H1 (cell line): ENCODE measurements at regions not wholly inside any gene's neighbourhood (a gene's known extent, or its start where the extent isn't known, plus 50 kb on each side); places are given as distances from the start of the nearest gene placed in this dataset.

ENCODE experiments used
- CEBPB ChIP-seq: IDR thresholded peaks from 2 replicates; pipeline ENCODE4 v1.6.1; 2012; ENCODE audit warnings: low read depth, low read length
- EP300 ChIP-seq, 2 experiments: IDR thresholded peaks; 1 replicate in 1 of 2; 2 replicates in 1 of 2; pipeline ENCODE4 v1.6.1; 2011 to 2012; ENCODE audit warnings: low read depth in 2 of 2, low read length in 2 of 2, mild to moderate bottlenecking in 2 of 2, borderline replicate concordance in 1 of 2, inconsistent platforms in 1 of 2, moderate library complexity in 1 of 2
- HDAC6 ChIP-seq: IDR thresholded peaks from one replicate; pipeline ENCODE4 v1.7.1; 2012; ENCODE audit warnings: low read depth, mild to moderate bottlenecking, inconsistent platforms, low read length, moderate library complexity
- NANOG ChIP-seq: IDR thresholded peaks from 2 replicates; pipeline ENCODE4 v1.6.1; 2011; ENCODE audit warnings: low read length, low read depth, mild to moderate bottlenecking, inconsistent platforms; ENCODE audit not compliant: insufficient read depth, poor library complexity, severe bottlenecking
- NRF1 ChIP-seq: IDR thresholded peaks from 2 replicates; pipeline ENCODE4 v1.6.1; 2011; ENCODE audit warnings: mild to moderate bottlenecking, low read depth, low read length, improper control_type of control experiment
- POLR2A ChIP-seq, 2 experiments: IDR thresholded peaks; 1 replicate in 1 of 2; 2 replicates in 1 of 2; pipeline ENCODE4 v1.6.1; 2011; ENCODE audit warnings: low read depth in 2 of 2, low read length in 2 of 2, mild to moderate bottlenecking in 2 of 2; ENCODE audit errors: control extremely low read depth in 1 of 2
- SIX5 ChIP-seq: IDR thresholded peaks from 2 replicates; pipeline ENCODE4 v1.6.1; 2011; ENCODE audit warnings: mild to moderate bottlenecking, low read depth, low read length

- TF ChIP-seq EP300 (IDR thresholded peaks at IDR 0.05; ENCODE audit: borderline replicate concordance in 1 of 2, low read depth in 2 of 2, low read length in 2 of 2) (no peak), POLR2A (IDR thresholded peaks at IDR 0.05; ENCODE audit: control extremely low read depth in 1 of 2, low read depth in 2 of 2, low read length in 2 of 2) (no peak), NANOG (no peak), HDAC6 (no peak), SIX5 (no peak), NRF1 (no peak), CEBPB (no peak)
Observed at GRCh38 chr2:30382162-30382783, 64.8 kb upstream of the LCLAT1 start (continued).
